ENCODE measurements at regions not wholly inside any gene's neighbourhood (a gene's known extent, or its start where the extent isn't known, plus 50 kb on each side); places are given as distances from the start of the nearest gene placed in this dataset.

DNA sequence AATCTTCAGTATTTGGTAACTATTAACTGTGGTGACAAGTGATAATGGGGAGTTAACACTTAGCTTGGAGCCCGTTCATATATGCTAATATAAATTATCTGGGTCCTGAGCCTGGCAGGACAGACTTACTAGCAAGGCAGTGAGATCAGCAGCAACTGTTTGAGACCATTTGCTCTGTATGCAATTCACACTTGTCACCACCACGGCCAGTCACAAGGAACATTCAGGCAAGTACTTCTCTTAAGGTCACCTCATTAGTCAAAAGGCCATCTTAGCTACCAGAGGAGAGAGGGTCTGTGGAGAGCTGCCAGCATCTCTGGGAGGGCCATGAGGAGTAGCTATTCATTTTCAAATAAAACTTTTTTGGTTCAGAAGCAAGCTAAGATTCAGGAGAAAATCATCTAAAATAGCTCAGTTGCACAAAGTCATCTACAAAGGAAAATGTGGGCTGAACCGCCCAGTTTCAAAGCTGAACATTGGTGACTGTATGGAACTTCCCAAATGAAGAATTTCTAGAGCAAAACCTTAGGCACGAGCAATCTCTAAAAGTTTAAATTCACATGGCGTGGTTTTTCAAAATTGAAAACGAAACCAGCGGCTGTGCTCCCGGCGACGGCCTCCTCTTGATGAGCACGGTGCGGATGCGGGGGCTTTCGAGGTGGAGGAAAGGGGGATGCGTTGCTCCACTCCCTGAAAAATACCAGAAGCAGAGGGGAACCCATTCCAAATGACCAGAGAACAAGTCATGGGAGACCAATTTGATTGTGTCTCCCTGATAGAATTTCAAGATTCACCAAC, 233.5 kb upstream of the MGMT start:
- TF ChIP-seq, protein P1, sequence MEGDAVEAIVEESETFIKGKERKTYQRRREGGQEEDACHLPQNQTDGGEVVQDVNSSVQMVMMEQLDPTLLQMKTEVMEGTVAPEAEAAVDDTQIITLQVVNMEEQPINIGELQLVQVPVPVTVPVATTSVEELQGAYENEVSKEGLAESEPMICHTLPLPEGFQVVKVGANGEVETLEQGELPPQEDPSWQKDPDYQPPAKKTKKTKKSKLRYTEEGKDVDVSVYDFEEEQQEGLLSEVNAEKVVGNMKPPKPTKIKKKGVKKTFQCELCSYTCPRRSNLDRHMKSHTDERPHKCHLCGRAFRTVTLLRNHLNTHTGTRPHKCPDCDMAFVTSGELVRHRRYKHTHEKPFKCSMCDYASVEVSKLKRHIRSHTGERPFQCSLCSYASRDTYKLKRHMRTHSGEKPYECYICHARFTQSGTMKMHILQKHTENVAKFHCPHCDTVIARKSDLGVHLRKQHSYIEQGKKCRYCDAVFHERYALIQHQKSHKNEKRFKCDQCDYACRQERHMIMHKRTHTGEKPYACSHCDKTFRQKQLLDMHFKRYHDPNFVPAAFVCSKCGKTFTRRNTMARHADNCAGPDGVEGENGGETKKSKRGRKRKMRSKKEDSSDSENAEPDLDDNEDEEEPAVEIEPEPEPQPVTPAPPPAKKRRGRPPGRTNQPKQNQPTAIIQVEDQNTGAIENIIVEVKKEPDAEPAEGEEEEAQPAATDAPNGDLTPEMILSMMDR (conservative IDR thresholded peaks at IDR 0.05; ENCODE audit: low read depth, low read length), result no peak
- no peak for DNase-seq (ENCODE audit: low read depth)
- H3K4me3 ChIP-seq (ENCODE audit: low read length), result no peak overlapping the region

DNA sequence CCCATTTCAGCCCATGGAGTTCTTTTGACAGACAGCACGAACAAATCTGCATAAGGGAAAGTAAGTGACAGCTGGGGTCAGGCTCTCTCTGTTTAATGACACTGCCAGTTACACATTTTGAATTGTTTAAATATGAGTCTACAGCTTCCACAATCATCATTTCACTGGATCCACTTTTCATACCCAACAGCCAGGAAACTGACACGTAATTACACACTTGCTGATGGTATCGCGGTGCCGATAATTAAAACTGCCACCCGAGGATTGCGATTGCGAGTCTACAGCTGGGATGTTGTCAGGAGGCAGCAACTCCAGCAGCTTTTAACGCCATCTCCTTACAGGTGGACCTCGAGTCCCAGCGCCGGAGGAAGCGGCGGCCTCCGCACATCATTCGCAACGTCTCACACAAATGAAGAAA, 230.8 kb upstream of the MGMT start:
- no peak overlapping the region for H3K4me3 ChIP-seq (ENCODE audit: low read length)
- TF ChIP-seq, protein P1 (conservative IDR thresholded peaks at IDR 0.05; ENCODE audit: low read depth, low read length), result no peak
- no peak for DNase-seq (ENCODE audit: low read depth)

DNA sequence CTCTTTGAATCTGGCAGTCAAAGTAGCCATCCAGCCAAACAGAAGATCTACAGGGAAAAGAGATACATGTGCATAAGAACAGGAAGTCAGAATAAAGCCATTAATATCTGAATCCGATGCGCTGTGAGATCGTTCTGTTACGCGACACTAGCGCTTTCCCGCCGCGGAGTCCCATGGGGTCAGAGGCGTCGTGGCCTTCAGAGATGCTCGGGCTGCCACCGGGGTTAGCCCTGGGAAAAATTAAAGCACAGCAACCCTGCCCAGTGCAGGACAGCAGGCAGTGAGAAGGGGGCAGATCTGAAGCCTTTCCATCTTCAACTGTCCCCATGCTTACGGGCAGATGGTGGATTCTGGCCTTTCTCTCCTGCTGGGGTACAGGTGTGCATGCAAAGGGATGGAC, 225.6 kb upstream of the MGMT start:
- H3K4me3 ChIP-seq (ENCODE audit: low read length), result no peak overlapping the region
- no peak for DNase-seq (ENCODE audit: low read depth)
- TF ChIP-seq, protein P1 (conservative IDR thresholded peaks at IDR 0.05; ENCODE audit: low read depth, low read length), result no peak

DNA sequence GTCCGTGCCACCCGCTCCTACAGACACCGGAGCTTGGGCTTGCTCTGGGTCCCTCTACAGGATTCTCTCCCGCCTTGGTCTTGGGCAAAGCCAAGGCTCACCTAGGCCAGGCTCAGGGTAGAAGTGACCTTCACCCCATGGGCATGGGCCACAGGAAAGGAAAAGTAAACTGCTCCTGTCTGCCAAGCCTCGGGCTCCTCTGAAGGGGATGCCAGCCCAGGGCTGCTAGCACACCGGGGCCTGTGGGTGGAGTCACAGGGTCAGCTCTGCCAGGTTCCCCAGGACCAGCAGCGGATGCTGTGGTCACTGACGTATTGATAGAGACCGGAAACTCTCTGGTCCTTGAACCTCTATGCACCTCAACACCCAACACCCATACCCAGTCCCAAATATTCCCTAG, 222.7 kb upstream of the MGMT start:
- H3K4me3 ChIP-seq (ENCODE audit: low read length), result no peak overlapping the region
- DNase-seq (ENCODE audit: low read depth), result no peak
- TF ChIP-seq, protein P1 (conservative IDR thresholded peaks at IDR 0.05; ENCODE audit: low read depth, low read length), result no peak

DNA sequence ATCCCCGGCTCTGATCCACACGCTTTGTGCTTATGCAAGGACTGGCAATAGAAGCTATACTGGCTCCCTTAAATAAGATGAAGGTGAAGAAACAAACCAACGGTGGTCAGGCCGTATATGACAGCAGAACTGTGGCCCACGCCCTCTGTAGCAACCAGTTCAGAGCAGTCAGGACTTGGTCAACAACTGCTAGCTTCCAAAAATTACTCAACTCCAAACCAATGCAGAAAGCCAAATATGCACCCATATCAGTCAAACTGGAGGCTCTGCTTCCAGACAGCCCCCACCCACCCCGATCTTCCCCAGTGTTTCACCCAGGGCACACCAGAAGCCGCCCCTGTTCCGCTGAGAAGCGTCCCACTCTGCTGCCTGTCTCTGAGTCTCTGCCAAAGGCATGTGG, 222.3 kb upstream of the MGMT start:
- H3K4me3 ChIP-seq (ENCODE audit: low read length), result no peak overlapping the region
- TF ChIP-seq, protein P1 (conservative IDR thresholded peaks at IDR 0.05; ENCODE audit: low read depth, low read length), result no peak
- no peak for DNase-seq (ENCODE audit: low read depth)

DNA sequence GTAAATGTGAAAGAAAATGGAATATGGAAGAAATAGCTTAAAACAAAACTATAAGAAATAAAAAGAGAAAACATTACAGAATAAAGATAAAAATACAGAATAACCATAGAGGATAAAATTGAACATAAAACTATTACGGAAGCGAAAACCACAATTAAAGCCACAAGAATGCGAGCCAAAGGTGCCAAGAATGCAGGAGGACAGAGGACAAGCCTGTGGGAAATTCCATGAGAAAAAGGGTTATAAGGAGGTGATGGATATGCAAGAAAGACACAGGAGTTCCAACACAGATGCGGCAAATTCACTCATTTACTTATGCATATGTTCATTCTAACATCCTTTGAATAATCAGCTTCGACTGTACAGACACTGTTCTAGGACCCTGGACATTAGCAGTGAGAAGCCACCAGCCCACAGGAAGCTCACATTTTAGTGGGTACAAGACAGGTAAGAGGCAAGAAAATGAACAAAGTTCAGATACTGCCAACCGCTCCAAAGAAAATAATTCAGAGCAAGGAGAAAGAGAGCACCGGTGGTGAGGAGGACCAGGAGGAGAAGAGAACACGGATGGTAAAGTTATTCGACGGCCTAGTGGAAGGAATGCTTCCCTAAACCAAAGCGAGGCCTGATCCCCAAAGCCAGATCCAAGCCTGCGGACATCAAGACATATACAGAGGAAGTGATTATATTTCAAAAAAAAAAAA, 213.7 kb upstream of the MGMT start:
- DNase-seq (ENCODE audit: low read depth), result no peak
- TF ChIP-seq, protein P1 (conservative IDR thresholded peaks at IDR 0.05; ENCODE audit: low read depth, low read length), result no peak
- H3K4me3 ChIP-seq (ENCODE audit: low read length), result no peak overlapping the region

DNA sequence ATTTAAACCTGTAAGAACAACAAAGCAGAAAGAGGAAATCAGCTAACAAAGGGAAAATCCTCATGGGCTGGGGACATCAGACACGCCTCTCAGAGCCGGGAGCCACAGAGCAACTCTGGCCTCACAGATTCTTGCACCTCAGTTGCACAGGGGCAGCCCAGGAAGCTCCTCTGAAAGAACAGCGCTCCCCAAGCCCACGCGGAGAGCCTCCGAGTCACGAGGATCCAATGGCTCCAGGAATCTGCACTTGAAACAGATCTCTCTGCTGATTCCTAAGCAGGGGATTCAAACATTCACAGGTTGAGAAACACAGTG, 213.2 kb upstream of the MGMT start:
- DNase-seq (ENCODE audit: low read depth), result no peak
- no peak overlapping the region for H3K4me3 ChIP-seq (ENCODE audit: low read length)
- TF ChIP-seq, protein P1 (conservative IDR thresholded peaks at IDR 0.05; ENCODE audit: low read depth, low read length), result no peak
